Breast epithelium (tissue), 4 donors: ENCODE measurements at regions not wholly inside any gene's neighbourhood (a gene's known extent, or its start where the extent isn't known, plus 50 kb on each side); places are given as distances from the start of the nearest gene placed in this dataset.

Experiments
- DNase-seq, 2 donors: peaks; one replicate each; pipeline ENCODE4 v3.0.0-alpha.2; 2019; ENCODE audit warnings: low spot score in 2 of 2
- H3K27ac ChIP-seq, 2 donors: fragments of 200-600 bp; sonication (generic) in 1 of 2; one replicate each; pipeline ENCODE4 v1.5.1; 2016 to 2019; ENCODE audit warnings: mild to moderate bottlenecking in 1 of 2
- H3K27me3 ChIP-seq, 2 donors: fragments of 200-600 bp; sonication (generic) in 1 of 2; one replicate each; pipeline versions ENCODE4 v1.5.1 to v1.6.0; 2017 to 2019; ENCODE audit warnings: control low read depth in 1 of 2, mild to moderate bottlenecking in 1 of 2
- H3K36me3 ChIP-seq: fragments of 200-600 bp; one replicate; pipeline ENCODE4 v1.5.1; 2019
- H3K4me1 ChIP-seq, 2 donors: fragments of 200-600 bp; sonication (generic); one replicate each; pipeline ENCODE4 v1.5.1; 2016 to 2019; ENCODE audit warnings: control low read depth in 1 of 2
- H3K4me3 ChIP-seq, 3 donors: fragments of 200-600 bp; sonication (generic); 1 replicate in 2 of 3; 2 replicates in 1 of 3; pipeline ENCODE4 v1.5.1; 2016 to 2019; ENCODE audit warnings: mild to moderate bottlenecking in 3 of 3, moderate library complexity in 2 of 3
- H3K9me3 ChIP-seq, 2 donors: fragments of 200-600 bp; sonication (generic) in 1 of 2; one replicate each; pipeline ENCODE4 v1.5.1; 2016 to 2019; ENCODE audit warnings: control low read depth in 1 of 2
- CTCF ChIP-seq, 3 donors: fragments of 450-650 bp; IDR thresholded peaks; one replicate each; pipeline ENCODE4 v1.5.1; 2016 to 2017; ENCODE audit warnings: antibody characterized with exemption in 3 of 3, mild to moderate bottlenecking in 3 of 3, moderate library complexity in 3 of 3
- POLR2A ChIP-seq: fragments of 450-650 bp; IDR thresholded peaks from one replicate; pipeline ENCODE4 v1.6.1; 2016; ENCODE audit warnings: antibody characterized with exemption, mild to moderate bottlenecking, moderate library complexity
- POLR2AphosphoS5 ChIP-seq, 3 donors: sonication (generic); formaldehyde crosslinking; IDR thresholded peaks; one replicate each; pipeline ENCODE4 v1.6.1; 2017; ENCODE audit warnings: antibody characterized with exemption in 3 of 3
- intact Hi-C: fragments of 100-400 bp; cut with DNase I; formaldehyde crosslinking; loops from one replicate; pipeline ENCODE4 v1.15.1; 2023; ENCODE audit warnings: low total_unique reads

GRCh38 chr6:137737836-137738596 lies 129.0 kb upstream of the TNFAIP3 start:
- no peaks in the 10 kb centered on the region for H3K36me3 ChIP-seq
- no peaks in the 10 kb centered on the region for H3K9me3 ChIP-seq
- no peaks in the 10 kb centered on the region for H3K4me1 ChIP-seq
- TF ChIP-seq POLR2A: no peak
- TF ChIP-seq CTCF (IDR thresholded peaks at IDR 0.05): no peak
- no peak for TF ChIP-seq POLR2AphosphoS5 (IDR thresholded peaks at IDR 0.05)
- no peak overlapping the region for H3K27ac ChIP-seq
- H3K27me3 ChIP-seq: no peaks in the 10 kb centered on the region
- intact Hi-C loops: no loop called here
- H3K4me3 ChIP-seq: no peak overlapping the region
- DNase-seq: no peak

- H3K27ac ChIP-seq: no peak overlapping the region
- H3K9me3 ChIP-seq: no peaks in the 10 kb centered on the region
- no peaks in the 10 kb centered on the region for H3K27me3 ChIP-seq
- TF ChIP-seq CTCF (IDR thresholded peaks at IDR 0.05): no peak
- TF ChIP-seq POLR2AphosphoS5 (IDR thresholded peaks at IDR 0.05): no peak
- no peak for TF ChIP-seq POLR2A
- H3K36me3 ChIP-seq: no peaks in the 10 kb centered on the region
- no peak overlapping the region for H3K4me3 ChIP-seq
- H3K4me1 ChIP-seq: no peaks in the 10 kb centered on the region
- intact Hi-C loops: no loop called here
- no peak for DNase-seq
These were observed 128.0 kb upstream of the TNFAIP3 start for GRCh38 chr6:137738931-137739504.

GRCh38 chr6:137739544-137739943 lies 127.5 kb upstream of the TNFAIP3 start:
- DNase-seq: no peak
- Histone ChIP-seq H3K9me3 (no peaks in the 10 kb centered on the region), H3K27me3 (no peaks in the 10 kb centered on the region), H3K36me3 (no peaks in the 10 kb centered on the region), H3K4me3 (no peak overlapping the region), H3K27ac (peak overlapping the region in 1 of 2 donors; percentile 20), H3K4me1 (no peaks in the 10 kb centered on the region)
- intact Hi-C loops: no loop called here
- TF ChIP-seq POLR2A (no peak), POLR2AphosphoS5 (IDR thresholded peaks at IDR 0.05) (no peak), CTCF (IDR thresholded peaks at IDR 0.05) (no peak)

GRCh38 chr6:137740091-137740755 lies 126.8 kb upstream of the TNFAIP3 start:
- Histone ChIP-seq H3K27me3 (no peaks in the 10 kb centered on the region), H3K4me1 (no peaks in the 10 kb centered on the region), H3K36me3 (no peaks in the 10 kb centered on the region), H3K4me3 (no peak overlapping the region), H3K27ac (peak overlapping the region in 1 of 2 donors; percentile 25), H3K9me3 (no peaks in the 10 kb centered on the region)
- TF ChIP-seq POLR2AphosphoS5 (IDR thresholded peaks at IDR 0.05) (no peak), CTCF (IDR thresholded peaks at IDR 0.05) (no peak), POLR2A (no peak)
- intact Hi-C loops: no loop called here
- no peak for DNase-seq
